ENCODE measurements at regions not wholly inside any gene's neighbourhood (a gene's known extent, or its start where the extent isn't known, plus 50 kb on each side); places are given as distances from the start of the nearest gene placed in this dataset.

- H3K4me3 ChIP-seq (ENCODE audit: low read depth, low read length), result no peak overlapping the region
- TF ChIP-seq CTCF (conservative IDR thresholded peaks at IDR 0.05; ENCODE audit: low read depth, low read length), result no peak
- no peak for DNase-seq (ENCODE audit: low read depth)
Observed at GRCh38 chr12:124446364-124446763, 121.0 kb downstream of the NCOR2 start.

GRCh38 chr12:124445826-124446225 is 121.6 kb downstream of the NCOR2 start:
- TF ChIP-seq CTCF (conservative IDR thresholded peaks at IDR 0.05; ENCODE audit: low read depth, low read length), result no peak
- no peak for DNase-seq (ENCODE audit: low read depth)
- no peak overlapping the region for H3K4me3 ChIP-seq (ENCODE audit: low read depth, low read length)

GRCh38 chr12:124445121-124445718 is 122.2 kb downstream of the NCOR2 start:
- no peak overlapping the region for H3K4me3 ChIP-seq (ENCODE audit: low read depth, low read length)
- no peak for DNase-seq (ENCODE audit: low read depth)
- no peak for TF ChIP-seq CTCF (conservative IDR thresholded peaks at IDR 0.05; ENCODE audit: low read depth, low read length)

- H3K4me3 ChIP-seq (ENCODE audit: low read depth, low read length), result no peak overlapping the region
- no peak for TF ChIP-seq CTCF (conservative IDR thresholded peaks at IDR 0.05; ENCODE audit: low read depth, low read length)
- no peak for DNase-seq (ENCODE audit: low read depth)
Observed at GRCh38 chr12:124443931-124444712, 123.3 kb downstream of the NCOR2 start.

GRCh38 chr12:124442772-124443445 is 124.5 kb downstream of the NCOR2 start:
- TF ChIP-seq CTCF (conservative IDR thresholded peaks at IDR 0.05; ENCODE audit: low read depth, low read length), result no peak
- H3K4me3 ChIP-seq (ENCODE audit: low read depth, low read length), result no peak overlapping the region
- DNase-seq (ENCODE audit: low read depth), result no peak

- TF ChIP-seq CTCF (conservative IDR thresholded peaks at IDR 0.05; ENCODE audit: low read depth, low read length), result no peak
- no peak overlapping the region for H3K4me3 ChIP-seq (ENCODE audit: low read depth, low read length)
- DNase-seq (ENCODE audit: low read depth), result no peak
Observed at GRCh38 chr12:124442281-124442680, 125.1 kb downstream of the NCOR2 start.

All from epithelial cell of proximal tubule (primary cell).